ENCODE measurements at regions not wholly inside any gene's neighbourhood (a gene's known extent, or its start where the extent isn't known, plus 50 kb on each side); places are given as distances from the start of the nearest gene placed in this dataset.

DNA sequence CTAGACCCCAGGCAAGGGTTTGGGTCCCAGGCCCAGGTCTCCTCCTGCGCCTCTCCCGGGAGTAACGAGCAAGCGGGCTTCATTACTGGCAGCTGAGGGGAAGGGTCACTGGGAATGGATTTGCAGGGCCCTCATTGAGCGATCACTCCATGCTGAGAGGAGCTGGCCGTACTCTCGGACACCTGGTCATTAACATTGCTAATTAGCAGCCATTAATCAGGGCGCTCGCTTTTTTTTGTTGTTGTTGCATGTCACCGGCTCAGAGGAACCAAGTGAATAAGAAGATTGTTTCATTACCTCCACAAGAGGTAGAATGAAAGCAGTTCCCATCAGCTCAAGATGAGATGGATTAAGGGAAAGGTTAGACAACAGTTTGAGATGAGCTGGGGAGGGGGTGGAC lies 293.0 kb upstream of the ATP11B start:
- H3K4me2 ChIP-seq (ENCODE audit: insufficient read depth, low read length): no peak overlapping the region
- H3K79me2 ChIP-seq (ENCODE audit: insufficient read depth, low read length): no peaks in the 10 kb centered on the region
- H3K27me3 ChIP-seq (ENCODE audit: insufficient read depth, low read length): no peaks in the 10 kb centered on the region
- no peak overlapping the region for H3K4me3 ChIP-seq (ENCODE audit: insufficient read depth, low read length)
- no peak for DNase-seq (ENCODE audit: insufficient read length, low spot score, missing footprints)
- H3K36me3 ChIP-seq (ENCODE audit: insufficient read depth, low read length): no peaks in the 10 kb centered on the region
- no peak overlapping the region for H2AFZ ChIP-seq (ENCODE audit: low read length)
- no peaks in the 10 kb centered on the region for H3K9me3 ChIP-seq (ENCODE audit: low read depth, low read length)
- TF ChIP-seq, protein P1, sequence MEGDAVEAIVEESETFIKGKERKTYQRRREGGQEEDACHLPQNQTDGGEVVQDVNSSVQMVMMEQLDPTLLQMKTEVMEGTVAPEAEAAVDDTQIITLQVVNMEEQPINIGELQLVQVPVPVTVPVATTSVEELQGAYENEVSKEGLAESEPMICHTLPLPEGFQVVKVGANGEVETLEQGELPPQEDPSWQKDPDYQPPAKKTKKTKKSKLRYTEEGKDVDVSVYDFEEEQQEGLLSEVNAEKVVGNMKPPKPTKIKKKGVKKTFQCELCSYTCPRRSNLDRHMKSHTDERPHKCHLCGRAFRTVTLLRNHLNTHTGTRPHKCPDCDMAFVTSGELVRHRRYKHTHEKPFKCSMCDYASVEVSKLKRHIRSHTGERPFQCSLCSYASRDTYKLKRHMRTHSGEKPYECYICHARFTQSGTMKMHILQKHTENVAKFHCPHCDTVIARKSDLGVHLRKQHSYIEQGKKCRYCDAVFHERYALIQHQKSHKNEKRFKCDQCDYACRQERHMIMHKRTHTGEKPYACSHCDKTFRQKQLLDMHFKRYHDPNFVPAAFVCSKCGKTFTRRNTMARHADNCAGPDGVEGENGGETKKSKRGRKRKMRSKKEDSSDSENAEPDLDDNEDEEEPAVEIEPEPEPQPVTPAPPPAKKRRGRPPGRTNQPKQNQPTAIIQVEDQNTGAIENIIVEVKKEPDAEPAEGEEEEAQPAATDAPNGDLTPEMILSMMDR (IDR thresholded peaks at IDR 0.05; ENCODE audit: extremely low read depth, low read depth, low read length): no peak
- H3K4me1 ChIP-seq (ENCODE audit: insufficient read depth, low read length): no peaks in the 10 kb centered on the region
- no peak overlapping the region for H3K27ac ChIP-seq (ENCODE audit: low read depth, low read length)
- H4K20me1 ChIP-seq (ENCODE audit: insufficient read depth, low read length): no peaks in the 10 kb centered on the region

DNA sequence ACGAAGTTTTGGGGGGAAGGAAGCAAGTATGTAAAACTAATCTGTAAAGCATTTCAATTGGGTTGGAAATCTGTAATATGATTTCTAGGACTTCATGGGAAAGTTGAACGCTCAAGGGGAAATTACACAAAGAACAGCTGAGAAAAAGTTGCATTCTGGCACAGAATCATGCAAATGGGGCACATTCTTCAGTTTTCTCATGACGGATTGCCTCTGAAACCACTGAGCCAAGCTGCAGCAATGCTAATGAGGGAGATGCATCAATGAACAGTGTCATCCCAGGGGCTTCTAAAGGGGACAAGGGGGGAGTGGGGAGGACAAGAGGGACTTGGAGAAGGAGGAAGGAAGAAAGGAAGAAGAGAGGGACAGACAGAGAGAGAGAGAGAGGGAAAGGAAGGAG lies 291.4 kb upstream of the ATP11B start:
- Histone ChIP-seq H3K9me3 (ENCODE audit: low read depth, low read length) (no peaks in the 10 kb centered on the region), H3K36me3 (ENCODE audit: insufficient read depth, low read length) (no peaks in the 10 kb centered on the region), H4K20me1 (ENCODE audit: insufficient read depth, low read length) (no peaks in the 10 kb centered on the region), H3K4me1 (ENCODE audit: insufficient read depth, low read length) (no peaks in the 10 kb centered on the region), H3K4me3 (ENCODE audit: insufficient read depth, low read length) (no peak overlapping the region), H3K27me3 (ENCODE audit: insufficient read depth, low read length) (no peaks in the 10 kb centered on the region), H3K27ac (ENCODE audit: low read depth, low read length) (no peak overlapping the region), H3K79me2 (ENCODE audit: insufficient read depth, low read length) (no peaks in the 10 kb centered on the region), H3K4me2 (ENCODE audit: insufficient read depth, low read length) (no peak overlapping the region), H2AFZ (ENCODE audit: low read length) (no peak overlapping the region)
- TF ChIP-seq, protein P1 (IDR thresholded peaks at IDR 0.05; ENCODE audit: extremely low read depth, low read depth, low read length): no peak
- DNase-seq (ENCODE audit: insufficient read length, low spot score, missing footprints): no peak

DNA sequence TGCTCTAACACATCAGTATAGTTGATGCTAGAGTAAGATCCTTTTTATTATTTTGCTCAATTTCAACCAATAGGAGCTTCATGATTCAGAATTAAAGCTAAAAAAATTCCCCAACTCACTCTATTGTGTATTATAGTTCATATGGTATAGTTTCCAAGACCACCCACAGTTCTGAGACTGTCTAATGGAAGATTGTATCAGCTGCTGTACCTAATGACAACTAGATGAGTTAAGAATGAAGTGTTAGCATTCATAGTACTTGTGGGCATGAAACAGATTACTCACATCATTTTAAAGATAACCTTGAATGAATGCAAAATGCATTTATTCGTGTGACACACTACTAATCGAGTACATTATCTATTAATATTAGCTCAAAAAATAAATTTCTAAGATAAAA lies 289.9 kb upstream of the ATP11B start:
- Histone ChIP-seq H3K79me2 (ENCODE audit: insufficient read depth, low read length) (no peaks in the 10 kb centered on the region), H3K27me3 (ENCODE audit: insufficient read depth, low read length) (no peaks in the 10 kb centered on the region), H4K20me1 (ENCODE audit: insufficient read depth, low read length) (no peaks in the 10 kb centered on the region), H3K4me1 (ENCODE audit: insufficient read depth, low read length) (no peaks in the 10 kb centered on the region), H3K9me3 (ENCODE audit: low read depth, low read length) (no peaks in the 10 kb centered on the region), H3K27ac (ENCODE audit: low read depth, low read length) (no peak overlapping the region), H3K4me3 (ENCODE audit: insufficient read depth, low read length) (no peak overlapping the region), H2AFZ (ENCODE audit: low read length) (no peak overlapping the region), H3K36me3 (ENCODE audit: insufficient read depth, low read length) (no peaks in the 10 kb centered on the region), H3K4me2 (ENCODE audit: insufficient read depth, low read length) (no peak overlapping the region)
- TF ChIP-seq, protein P1 (IDR thresholded peaks at IDR 0.05; ENCODE audit: extremely low read depth, low read depth, low read length): no peak
- no peak for DNase-seq (ENCODE audit: insufficient read length, low spot score, missing footprints)

DNA sequence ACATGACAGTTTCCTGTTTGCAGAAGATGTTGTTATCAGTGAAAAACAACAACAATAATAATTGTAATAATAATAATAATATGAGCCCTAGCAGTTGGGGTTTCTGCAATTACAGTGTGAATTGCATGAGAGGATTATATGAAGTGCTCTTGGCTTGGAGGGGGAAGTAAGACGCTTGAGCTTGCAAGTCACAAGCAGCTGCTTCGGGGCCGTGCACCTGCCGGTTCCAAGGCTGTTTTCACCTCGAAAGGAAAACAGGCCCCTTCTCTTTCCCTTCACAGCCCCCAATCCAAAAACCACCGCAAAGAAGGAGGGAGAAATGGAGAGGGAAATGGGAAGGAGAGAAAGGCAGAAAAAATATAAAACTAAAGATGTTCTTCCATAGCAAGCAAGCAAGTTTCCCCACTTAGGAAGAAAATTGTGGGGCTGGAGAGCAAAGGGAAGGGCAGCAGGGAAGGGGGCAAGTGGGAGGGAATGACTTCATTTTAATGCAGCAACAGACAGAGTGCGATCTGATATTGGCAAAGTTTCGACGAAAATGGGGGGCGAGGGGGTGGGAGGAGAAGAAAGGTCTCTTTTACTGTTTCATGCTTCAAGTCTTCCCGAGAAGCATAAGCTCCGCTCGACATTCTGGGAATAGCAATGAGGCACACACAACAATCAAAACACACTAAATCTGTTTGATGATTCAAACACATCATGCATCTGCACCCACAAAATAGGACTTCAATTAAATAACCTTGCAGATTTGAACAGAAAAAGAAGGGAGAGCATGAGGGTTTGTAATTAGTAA lies 284.2 kb upstream of the ATP11B start:
- TF ChIP-seq, protein P1 (IDR thresholded peaks at IDR 0.05; ENCODE audit: extremely low read depth, low read depth, low read length): no peak
- H3K27me3 ChIP-seq (ENCODE audit: insufficient read depth, low read length): no peaks in the 10 kb centered on the region
- H3K79me2 ChIP-seq (ENCODE audit: insufficient read depth, low read length): no peaks in the 10 kb centered on the region
- no peaks in the 10 kb centered on the region for H3K36me3 ChIP-seq (ENCODE audit: insufficient read depth, low read length)
- no peaks in the 10 kb centered on the region for H4K20me1 ChIP-seq (ENCODE audit: insufficient read depth, low read length)
- H2AFZ ChIP-seq (ENCODE audit: low read length): no peak overlapping the region
- no peak overlapping the region for H3K4me2 ChIP-seq (ENCODE audit: insufficient read depth, low read length)
- no peak overlapping the region for H3K4me3 ChIP-seq (ENCODE audit: insufficient read depth, low read length)
- no peaks in the 10 kb centered on the region for H3K9me3 ChIP-seq (ENCODE audit: low read depth, low read length)
- no peak overlapping the region for H3K27ac ChIP-seq (ENCODE audit: low read depth, low read length)
- H3K4me1 ChIP-seq (ENCODE audit: insufficient read depth, low read length): no peaks in the 10 kb centered on the region
- DNase-seq (ENCODE audit: insufficient read length, low spot score, missing footprints): no peak
